HFFc6 (cell line): ENCODE measurements at regions not wholly inside any gene's neighbourhood (a gene's known extent, or its start where the extent isn't known, plus 50 kb on each side); places are given as distances from the start of the nearest gene placed in this dataset.

Experiments used
- DNase-seq: peaks from one replicate; pipeline ENCODE4 v3.0.0-alpha.2; 2018
- H3K27ac Mint-ChIP-seq: 2 replicates; pipeline ENCODE4 v1.8.0; 2020; ENCODE audit warnings: mild to moderate bottlenecking, mixed read lengths
- H3K27me3 Mint-ChIP-seq: 2 replicates; pipeline ENCODE4 v1.8.0; 2021; ENCODE audit warnings: mild to moderate bottlenecking, moderate library complexity, mixed read lengths; ENCODE audit not compliant: insufficient read depth
- H3K36me3 Mint-ChIP-seq: 2 replicates; pipeline ENCODE4 v1.8.0; 2021; ENCODE audit warnings: low read depth, mixed read lengths
- H3K4me1 Mint-ChIP-seq: 2 replicates; pipeline ENCODE4 v1.8.0; 2020; ENCODE audit warnings: low read depth, mixed read lengths
- H3K4me3 Mint-ChIP-seq: 2 replicates; pipeline ENCODE4 v1.8.0; 2020; ENCODE audit warnings: mild to moderate bottlenecking, moderate library complexity, mixed read lengths
- H3K9me3 Mint-ChIP-seq: 2 replicates; pipeline ENCODE4 v1.8.0; 2020; ENCODE audit warnings: mild to moderate bottlenecking, mixed read lengths
- CTCF ChIP-seq: fragments of 200-600 bp; sonication (generic); IDR thresholded peaks from 2 replicates; pipeline ENCODE4 v1.5.0; 2021; ENCODE audit warnings: antibody characterized with exemption, mild to moderate bottlenecking

- Mint-ChIP-seq H3K27ac (no peak overlapping the region), H3K4me3 (no peak overlapping the region), H3K36me3 (peaks cover 8% of the 10 kb centered on the region; the same call in 1 of the 2 replicates), H3K9me3 (peaks cover 3% of the 10 kb centered on the region; the same call in 1 of the 2 replicates), H3K4me1 (peaks cover 60% of the 10 kb centered on the region), H3K27me3 (no peaks in the 10 kb centered on the region; the same call in 1 of the 2 replicates)
- no peak for DNase-seq
- no peak for TF ChIP-seq CTCF
Observed at GRCh38 chr12:25808604-25809003, 149.9 kb upstream of the RASSF8 start.

DNA sequence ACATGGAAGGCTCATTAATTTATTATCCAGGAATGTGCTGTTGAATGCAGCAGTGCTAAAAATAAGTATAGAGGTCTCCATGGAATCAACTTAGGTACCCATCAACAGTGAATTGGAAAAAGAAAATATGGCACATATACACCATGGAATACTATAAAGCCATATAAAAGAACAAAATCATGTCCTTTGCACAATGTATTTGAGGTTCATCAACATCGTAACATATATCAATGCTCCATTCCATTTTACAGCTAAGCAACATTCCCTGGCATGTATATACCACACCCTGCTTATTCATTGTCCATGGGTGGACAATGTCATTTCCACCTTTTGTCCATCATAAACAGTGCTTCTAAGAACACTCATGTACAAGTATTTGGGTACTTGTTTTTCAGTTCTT lies 147.8 kb upstream of the RASSF8 start:
- Mint-ChIP-seq H3K27me3 (peaks cover 2% of the 10 kb centered on the region), H3K4me3 (no peak overlapping the region), H3K9me3 (peaks cover 3% of the 10 kb centered on the region; the same call in 1 of the 2 replicates), H3K4me1 (peaks cover 40% of the 10 kb centered on the region), H3K36me3 (peaks cover 8% of the 10 kb centered on the region; the same call in 1 of the 2 replicates), H3K27ac (no peak overlapping the region)
- DNase-seq, result no peak
- no peak for TF ChIP-seq CTCF

GRCh38 chr12:25811656-25812126 lies 146.8 kb upstream of the RASSF8 start:
- Mint-ChIP-seq H3K4me1 (peaks cover 34% of the 10 kb centered on the region), H3K27ac (peak overlapping the region; percentile 74), H3K27me3 (peaks cover 2% of the 10 kb centered on the region), H3K36me3 (peaks cover 11% of the 10 kb centered on the region; the same call in 1 of the 2 replicates), H3K4me3 (peak overlapping the region; percentile 60), H3K9me3 (peaks cover 3% of the 10 kb centered on the region; the same call in 1 of the 2 replicates)
- peak; percentile 38 for DNase-seq
- TF ChIP-seq CTCF, result no peak

DNA sequence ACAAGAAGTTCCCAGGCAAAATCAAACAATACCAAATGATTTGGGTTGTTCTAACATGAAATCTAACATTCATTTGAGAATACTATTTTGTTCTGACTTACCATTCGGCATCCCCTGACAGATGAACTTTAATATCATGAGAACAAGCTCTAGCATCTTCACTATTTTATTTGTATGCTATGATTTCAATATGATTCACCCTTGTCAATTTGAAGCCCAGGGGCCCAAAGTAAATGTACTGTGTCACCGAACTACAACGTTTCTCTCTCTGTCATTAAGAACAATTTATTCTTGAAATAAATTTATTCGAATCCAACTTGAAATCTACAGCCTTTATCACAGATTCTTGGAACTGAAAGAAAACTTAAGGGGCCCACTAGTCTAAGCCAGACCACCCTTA lies 146.2 kb upstream of the RASSF8 start:
- no peak for DNase-seq
- peaks cover 2% of the 10 kb centered on the region for H3K27me3 Mint-ChIP-seq
- peaks cover 6% of the 10 kb centered on the region; the same call in 1 of the 2 replicates for H3K9me3 Mint-ChIP-seq
- peaks cover 14% of the 10 kb centered on the region; the same call in 1 of the 2 replicates for H3K36me3 Mint-ChIP-seq
- no peak for TF ChIP-seq CTCF
- no peak overlapping the region; the same call in 1 of the 2 replicates for H3K27ac Mint-ChIP-seq
- peaks cover 30% of the 10 kb centered on the region for H3K4me1 Mint-ChIP-seq
- peak overlapping the region; percentile 60; the same call in 1 of the 2 replicates for H3K4me3 Mint-ChIP-seq

GRCh38 chr12:25813843-25814242 lies 144.6 kb upstream of the RASSF8 start:
- Mint-ChIP-seq H3K4me1 (peaks cover 26% of the 10 kb centered on the region), H3K27ac (no peak overlapping the region)
- no peak for DNase-seq

More at GRCh38 chr12:25813843-25814242, 144.6 kb upstream of the RASSF8 start:
- no peak for TF ChIP-seq CTCF
- peaks cover 13% of the 10 kb centered on the region; the same call in 1 of the 2 replicates for H3K36me3 Mint-ChIP-seq
- H3K4me3 Mint-ChIP-seq, result no peak overlapping the region
- peaks cover 2% of the 10 kb centered on the region; the same call in 1 of the 2 replicates for H3K27me3 Mint-ChIP-seq
- peaks cover 4% of the 10 kb centered on the region; the same call in 1 of the 2 replicates for H3K9me3 Mint-ChIP-seq
